Nephron (organoid): ENCODE measurements at regions not wholly inside any gene's neighbourhood (a gene's known extent, or its start where the extent isn't known, plus 50 kb on each side); places are given as distances from the start of the nearest gene placed in this dataset.
A peak's percentile ranks its signal among the peaks of the same experiment; 100 is the strongest.

Experiments used
- H3K27ac Mint-ChIP-seq, 3 experiments: 2 replicates each; pipeline ENCODE4 v1.8.0; 2020; ENCODE audit warnings: mixed read lengths in 3 of 3, mild to moderate bottlenecking in 2 of 3, moderate library complexity in 1 of 3
- H3K27me3 Mint-ChIP-seq: 2 replicates; pipeline ENCODE4 v1.8.0; 2021; ENCODE audit warnings: low read depth, mild to moderate bottlenecking, moderate library complexity, mixed read lengths
- H3K36me3 Mint-ChIP-seq: 2 replicates; pipeline ENCODE4 v1.8.0; 2020; ENCODE audit warnings: low read depth, mixed read lengths
- H3K4me1 Mint-ChIP-seq: 2 replicates; pipeline ENCODE4 v1.8.0; 2020; ENCODE audit warnings: mixed read lengths
- H3K4me3 Mint-ChIP-seq, 3 experiments: 2 replicates each; pipeline ENCODE4 v1.8.0; 2020; ENCODE audit warnings: mild to moderate bottlenecking in 3 of 3, mixed read lengths in 3 of 3, moderate library complexity in 2 of 3
- H3K9me3 Mint-ChIP-seq: 2 replicates; pipeline ENCODE4 v1.8.0; 2020; ENCODE audit warnings: mixed read lengths
- CTCF ChIP-seq, 3 experiments: fragments of 200-600 bp; sonication (generic); IDR thresholded peaks; one replicate each; pipeline ENCODE4 v1.5.0; 2021; ENCODE audit warnings: antibody characterized with exemption in 3 of 3; ENCODE audit not compliant: unreplicated experiment in 3 of 3

GRCh38 chr5:167987490-167988280, 303.8 kb upstream of the WWC1 start:
- H3K4me1 Mint-ChIP-seq = no peaks in the 10 kb centered on the region
- no peaks in the 10 kb centered on the region for H3K9me3 Mint-ChIP-seq
- H3K36me3 Mint-ChIP-seq = no peaks in the 10 kb centered on the region
- peaks cover 32% of the 10 kb centered on the region for H3K27me3 Mint-ChIP-seq
- TF ChIP-seq CTCF (IDR thresholded peaks at IDR 0.05; ENCODE audit: unreplicated experiment in 3 of 3) = no peak
- H3K27ac Mint-ChIP-seq = no peak overlapping the region
- H3K4me3 Mint-ChIP-seq = no peak overlapping the region

DNA sequence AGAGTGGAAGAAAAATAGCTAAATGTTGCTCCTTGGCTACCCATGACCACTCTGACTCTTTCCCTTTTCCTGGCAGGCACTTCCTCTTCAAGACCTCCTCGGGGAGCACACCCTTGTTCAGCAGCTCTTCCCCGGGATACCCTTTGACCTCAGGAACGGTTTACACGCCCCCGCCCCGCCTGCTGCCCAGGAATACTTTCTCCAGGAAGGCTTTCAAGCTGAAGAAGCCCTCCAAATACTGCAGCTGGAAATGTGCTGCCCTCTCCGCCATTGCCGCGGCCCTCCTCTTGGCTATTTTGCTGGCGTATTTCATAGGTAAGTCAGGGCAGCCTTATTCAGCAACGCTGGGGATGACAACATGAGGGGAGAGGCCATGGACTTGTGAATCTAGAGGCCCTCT, 298.6 kb upstream of the WWC1 start:
- H3K9me3 Mint-ChIP-seq = no peaks in the 10 kb centered on the region
- peaks cover 18% of the 10 kb centered on the region for H3K27me3 Mint-ChIP-seq
- H3K4me3 Mint-ChIP-seq = no peak overlapping the region
- no peak overlapping the region for H3K27ac Mint-ChIP-seq
- no peak for TF ChIP-seq CTCF (IDR thresholded peaks at IDR 0.05; ENCODE audit: unreplicated experiment in 3 of 3)
- H3K36me3 Mint-ChIP-seq = no peaks in the 10 kb centered on the region
- H3K4me1 Mint-ChIP-seq = peaks cover 5% of the 10 kb centered on the region

GRCh38 chr5:167993771-167994170, 297.7 kb upstream of the WWC1 start:
- no peak for TF ChIP-seq CTCF (IDR thresholded peaks at IDR 0.05; ENCODE audit: unreplicated experiment in 3 of 3)
- H3K4me3 Mint-ChIP-seq = no peak overlapping the region
- H3K9me3 Mint-ChIP-seq = no peaks in the 10 kb centered on the region
- no peaks in the 10 kb centered on the region for H3K36me3 Mint-ChIP-seq
- peaks cover 13% of the 10 kb centered on the region for H3K27me3 Mint-ChIP-seq
- H3K4me1 Mint-ChIP-seq = peaks cover 12% of the 10 kb centered on the region
- no peak overlapping the region for H3K27ac Mint-ChIP-seq

GRCh38 chr5:167995844-167996425, 295.5 kb upstream of the WWC1 start:
- no peak for TF ChIP-seq CTCF (IDR thresholded peaks at IDR 0.05; ENCODE audit: unreplicated experiment in 3 of 3)

GRCh38 chr5:167998148-167998767, 293.2 kb upstream of the WWC1 start:
- Mint-ChIP-seq H3K27ac (peak overlapping the region in 2 of 3 experiments; percentile 39 to 47), H3K9me3 (no peaks in the 10 kb centered on the region), H3K4me1 (peaks cover 29% of the 10 kb centered on the region), H3K36me3 (no peaks in the 10 kb centered on the region), H3K27me3 (no peaks in the 10 kb centered on the region), H3K4me3 (no peak overlapping the region)
- no peak for TF ChIP-seq CTCF (IDR thresholded peaks at IDR 0.05; ENCODE audit: unreplicated experiment in 3 of 3)

More at GRCh38 chr5:167995844-167996425, 295.5 kb upstream of the WWC1 start:
- Mint-ChIP-seq H3K36me3 (no peaks in the 10 kb centered on the region), H3K27me3 (peaks cover 4% of the 10 kb centered on the region), H3K27ac (no peak overlapping the region), H3K9me3 (no peaks in the 10 kb centered on the region), H3K4me1 (peaks cover 19% of the 10 kb centered on the region), H3K4me3 (no peak overlapping the region)
